Liver (tissue), 8 donors: ENCODE measurements at regions not wholly inside any gene's neighbourhood (a gene's known extent, or its start where the extent isn't known, plus 50 kb on each side); places are given as distances from the start of the nearest gene placed in this dataset.

Experiments used
- DNase-seq: peaks from one replicate; pipeline ENCODE4 v3.0.0-alpha.2; 2017; ENCODE audit warnings: low spot score
- H3K27ac ChIP-seq, 2 donors: one replicate each; pipeline ENCODE4 v1.7.0; 2013; ENCODE audit warnings: inconsistent platforms in 2 of 2, low read length in 2 of 2, control low read depth in 1 of 2, low read depth in 1 of 2, mild to moderate bottlenecking in 1 of 2
- H3K27me3 ChIP-seq, 4 donors: one replicate each; pipeline versions ENCODE4 v1.6.1 to v1.7.0; 2013; ENCODE audit warnings: low read length in 3 of 4, inconsistent platforms in 1 of 4, mild to moderate bottlenecking in 1 of 4, moderate library complexity in 1 of 4; ENCODE audit not compliant: control insufficient read depth in 4 of 4, insufficient read depth in 4 of 4
- H3K36me3 ChIP-seq, 4 donors: one replicate each; pipeline versions ENCODE4 v1.6.1 to v1.7.0; 2013; ENCODE audit warnings: low read length in 3 of 4, mild to moderate bottlenecking in 3 of 4, low read depth in 1 of 4, moderate library complexity in 1 of 4; ENCODE audit not compliant: control insufficient read depth in 4 of 4, insufficient read depth in 3 of 4
- H3K4me1 ChIP-seq, 4 donors: one replicate each; pipeline versions ENCODE4 v1.6.1 to v1.7.0; 2013; ENCODE audit warnings: low read length in 3 of 4, mild to moderate bottlenecking in 3 of 4, moderate library complexity in 1 of 4; ENCODE audit not compliant: control insufficient read depth in 4 of 4, insufficient read depth in 4 of 4
- H3K4me3 ChIP-seq, 3 donors: one replicate each; pipeline versions ENCODE4 v1.6.1 to v1.7.0; 2013; ENCODE audit warnings: low read length in 3 of 3, control low read depth in 1 of 3, low read depth in 1 of 3, mild to moderate bottlenecking in 1 of 3
- H3K9ac ChIP-seq, 2 donors: one replicate each; pipeline ENCODE4 v1.7.0; 2013; ENCODE audit warnings: low read length in 2 of 2, mild to moderate bottlenecking in 2 of 2, moderate library complexity in 2 of 2, control low read depth in 1 of 2, low read depth in 1 of 2
- H3K9me3 ChIP-seq, 4 donors: one replicate each; pipeline versions ENCODE4 v1.6.1 to v1.7.0; 2013; ENCODE audit warnings: low read length in 3 of 4; ENCODE audit not compliant: control insufficient read depth in 4 of 4
- EGR1 ChIP-seq, 2 donors: IDR thresholded peaks; 2 replicates each; pipeline ENCODE4 v1.6.1; 2016 to 2018; ENCODE audit warnings: antibody characterized with exemption in 2 of 2, low read depth in 2 of 2
- FOXA1 ChIP-seq: IDR thresholded peaks from 2 replicates; pipeline ENCODE4 v1.6.1; 2016; ENCODE audit warnings: antibody characterized with exemption
- FOXA2 ChIP-seq: IDR thresholded peaks from 2 replicates; pipeline ENCODE4 v1.6.1; 2016; ENCODE audit warnings: antibody characterized with exemption
- GABPA ChIP-seq, 2 donors: IDR thresholded peaks in 1 of 2; conservative IDR thresholded peaks in 1 of 2; 2 replicates each; pipeline ENCODE4 v1.6.1; 2016; ENCODE audit warnings: antibody characterized with exemption in 2 of 2, mild to moderate bottlenecking in 1 of 2, moderate library complexity in 1 of 2
- HNF4A ChIP-seq, 2 donors: conservative IDR thresholded peaks; 2 replicates each; pipeline ENCODE4 v1.6.1; 2016; ENCODE audit warnings: antibody characterized with exemption in 2 of 2, mild to moderate bottlenecking in 2 of 2
- HNF4G ChIP-seq: IDR thresholded peaks from 2 replicates; pipeline ENCODE4 v1.6.1; 2016; ENCODE audit warnings: antibody characterized with exemption
- JUND ChIP-seq, 2 donors: IDR thresholded peaks; 2 replicates each; pipeline ENCODE4 v1.6.1; 2016; ENCODE audit warnings: antibody characterized with exemption in 2 of 2
- NR2F2 ChIP-seq: IDR thresholded peaks from 2 replicates; pipeline ENCODE4 v1.6.1; 2016; ENCODE audit warnings: antibody characterized with exemption
- RAD21 ChIP-seq, 2 donors: IDR thresholded peaks; 2 replicates each; pipeline ENCODE4 v1.6.1; 2016; ENCODE audit warnings: antibody characterized with exemption in 2 of 2, mild to moderate bottlenecking in 2 of 2
- RXRA ChIP-seq, 2 donors: IDR thresholded peaks; 2 replicates each; pipeline ENCODE4 v1.6.1; 2017 to 2018; ENCODE audit warnings: antibody characterized with exemption in 2 of 2, mild to moderate bottlenecking in 1 of 2
- SP1 ChIP-seq: IDR thresholded peaks from 2 replicates; pipeline ENCODE4 v1.6.1; 2018; ENCODE audit warnings: antibody characterized with exemption, mild to moderate bottlenecking
- TAF1 ChIP-seq: conservative IDR thresholded peaks from 2 replicates; pipeline ENCODE4 v1.6.1; 2016; ENCODE audit warnings: antibody characterized with exemption, mild to moderate bottlenecking
- YY1 ChIP-seq: IDR thresholded peaks from 2 replicates; pipeline ENCODE4 v1.6.1; 2016; ENCODE audit warnings: antibody characterized with exemption, mild to moderate bottlenecking
- WGBS: extraction: QIAGEN DNeasy Blood & Tissue Kit; methylation state at CpG from one replicate; pipeline ENCODE4 v1.1.7; 2013; 5-methylcytosine and 5-hydroxymethylcytosine counted together
- TF ChIP-seq, protein P1 (sequence below): IDR thresholded peaks from 2 replicates; pipeline ENCODE4 v1.6.1; 2016; ENCODE audit warnings: antibody characterized with exemption, mild to moderate bottlenecking
- TF ChIP-seq, protein P2 (sequence below): IDR thresholded peaks from 2 replicates; pipeline ENCODE4 v1.6.1; 2016; ENCODE audit warnings: antibody characterized with exemption
- TF ChIP-seq, protein P3 (sequence below): fragments of 150-350 bp; IDR thresholded peaks from 2 replicates; pipeline ENCODE4 v1.5.1; 2017; ENCODE audit warnings: improper control_type of control experiment, low read depth, low read length; ENCODE audit not compliant: missing input control
- TF ChIP-seq, protein P4 (sequence below): IDR thresholded peaks from 2 replicates; pipeline ENCODE4 v1.6.1; 2016; ENCODE audit warnings: antibody characterized with exemption
- donor health status: healthy.
- donor health status: healthy.
- donor health status: healthy.
- donor health status: healthy.
- donor health status: healthy.

DNA sequence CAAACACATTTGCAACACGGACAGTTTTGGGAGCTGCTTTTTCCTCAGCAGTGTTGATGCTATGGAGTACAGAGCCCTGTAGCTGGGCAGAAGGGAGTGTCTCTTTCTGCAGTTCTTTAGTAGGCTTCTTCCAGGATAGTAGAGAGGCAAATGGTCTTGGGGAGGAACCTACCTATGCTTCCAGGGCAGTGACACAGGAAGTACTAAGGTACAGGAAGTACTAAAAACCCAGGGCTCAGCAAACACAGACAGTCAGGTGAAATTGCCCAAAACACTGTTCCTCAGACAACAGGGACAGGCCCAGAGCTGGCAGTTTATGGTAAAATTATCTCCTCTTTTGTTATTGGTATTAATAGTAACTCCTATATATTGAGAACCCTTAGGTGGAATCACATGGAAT is 217.6 kb downstream of the TTC8 start:
- Histone ChIP-seq H3K36me3 (no peaks in the 10 kb centered on the region), H3K9ac (peak overlapping the region; percentile 65 to 71), H3K27me3 (no peaks in the 10 kb centered on the region), H3K27ac (peak overlapping the region; percentile 92 to 93), H3K9me3 (peaks cover 0 to 3% (median 0%) of the 10 kb centered on the region in 4 donors), H3K4me3 (no peak overlapping the region), H3K4me1 (peaks cover 0 to 25% (median 11%) of the 10 kb centered on the region in 4 donors)
- no peak for TF ChIP-seq JUND (IDR thresholded peaks at IDR 0.05)
- peak in 1 of 2 donors; percentile 27 for TF ChIP-seq GABPA (IDR thresholded peaks at IDR 0.05 in 1 of 2, conservative IDR thresholded peaks at IDR 0.05 in 1 of 2)
- WGBS = 72% methylated on average over 1 of the region's 1 CpG
- DNase-seq = no peak

DNA sequence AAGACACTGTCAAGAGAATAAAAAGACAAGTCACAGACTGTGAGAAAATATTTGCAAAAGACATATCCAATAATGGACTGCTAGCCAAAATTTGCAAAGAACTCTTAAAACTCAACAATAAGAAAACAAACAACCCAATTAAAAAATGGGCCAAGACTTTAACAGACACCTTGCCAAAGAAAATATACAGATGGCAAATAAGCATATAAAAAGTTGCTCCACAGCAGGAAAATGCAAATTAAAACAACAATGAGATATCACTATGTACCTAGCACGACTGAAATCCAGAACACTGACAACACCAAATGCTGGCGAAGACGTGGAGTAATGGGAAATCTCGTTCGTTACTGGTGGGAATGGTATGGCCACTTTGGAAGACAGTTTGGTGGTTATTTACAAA is 228.9 kb downstream of the TTC8 start:
- H3K4me1 ChIP-seq = no peaks in the 10 kb centered on the region
- 88% methylated on average over 5 of the region's 5 CpGs for WGBS
- H3K9ac ChIP-seq = no peak overlapping the region
- no peak overlapping the region for H3K4me3 ChIP-seq
- no peaks in the 10 kb centered on the region for H3K9me3 ChIP-seq
- no peaks in the 10 kb centered on the region for H3K36me3 ChIP-seq
- TF ChIP-seq, protein P1, sequence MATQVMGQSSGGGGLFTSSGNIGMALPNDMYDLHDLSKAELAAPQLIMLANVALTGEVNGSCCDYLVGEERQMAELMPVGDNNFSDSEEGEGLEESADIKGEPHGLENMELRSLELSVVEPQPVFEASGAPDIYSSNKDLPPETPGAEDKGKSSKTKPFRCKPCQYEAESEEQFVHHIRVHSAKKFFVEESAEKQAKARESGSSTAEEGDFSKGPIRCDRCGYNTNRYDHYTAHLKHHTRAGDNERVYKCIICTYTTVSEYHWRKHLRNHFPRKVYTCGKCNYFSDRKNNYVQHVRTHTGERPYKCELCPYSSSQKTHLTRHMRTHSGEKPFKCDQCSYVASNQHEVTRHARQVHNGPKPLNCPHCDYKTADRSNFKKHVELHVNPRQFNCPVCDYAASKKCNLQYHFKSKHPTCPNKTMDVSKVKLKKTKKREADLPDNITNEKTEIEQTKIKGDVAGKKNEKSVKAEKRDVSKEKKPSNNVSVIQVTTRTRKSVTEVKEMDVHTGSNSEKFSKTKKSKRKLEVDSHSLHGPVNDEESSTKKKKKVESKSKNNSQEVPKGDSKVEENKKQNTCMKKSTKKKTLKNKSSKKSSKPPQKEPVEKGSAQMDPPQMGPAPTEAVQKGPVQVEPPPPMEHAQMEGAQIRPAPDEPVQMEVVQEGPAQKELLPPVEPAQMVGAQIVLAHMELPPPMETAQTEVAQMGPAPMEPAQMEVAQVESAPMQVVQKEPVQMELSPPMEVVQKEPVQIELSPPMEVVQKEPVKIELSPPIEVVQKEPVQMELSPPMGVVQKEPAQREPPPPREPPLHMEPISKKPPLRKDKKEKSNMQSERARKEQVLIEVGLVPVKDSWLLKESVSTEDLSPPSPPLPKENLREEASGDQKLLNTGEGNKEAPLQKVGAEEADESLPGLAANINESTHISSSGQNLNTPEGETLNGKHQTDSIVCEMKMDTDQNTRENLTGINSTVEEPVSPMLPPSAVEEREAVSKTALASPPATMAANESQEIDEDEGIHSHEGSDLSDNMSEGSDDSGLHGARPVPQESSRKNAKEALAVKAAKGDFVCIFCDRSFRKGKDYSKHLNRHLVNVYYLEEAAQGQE = no peak
- no peak for TF ChIP-seq FOXA1
- TF ChIP-seq YY1 = no peak
- TF ChIP-seq, protein P2, sequence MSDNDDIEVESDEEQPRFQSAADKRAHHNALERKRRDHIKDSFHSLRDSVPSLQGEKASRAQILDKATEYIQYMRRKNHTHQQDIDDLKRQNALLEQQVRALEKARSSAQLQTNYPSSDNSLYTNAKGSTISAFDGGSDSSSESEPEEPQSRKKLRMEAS = no peak
- TF ChIP-seq HNF4A (conservative IDR thresholded peaks at IDR 0.05) = no peak
- no peak for TF ChIP-seq NR2F2
- TF ChIP-seq HNF4G = no peak
- TF ChIP-seq RXRA (IDR thresholded peaks at IDR 0.05) = no peak
- no peak for TF ChIP-seq RAD21 (IDR thresholded peaks at IDR 0.05)
- TF ChIP-seq FOXA2 = no peak
- TF ChIP-seq, protein P3, sequence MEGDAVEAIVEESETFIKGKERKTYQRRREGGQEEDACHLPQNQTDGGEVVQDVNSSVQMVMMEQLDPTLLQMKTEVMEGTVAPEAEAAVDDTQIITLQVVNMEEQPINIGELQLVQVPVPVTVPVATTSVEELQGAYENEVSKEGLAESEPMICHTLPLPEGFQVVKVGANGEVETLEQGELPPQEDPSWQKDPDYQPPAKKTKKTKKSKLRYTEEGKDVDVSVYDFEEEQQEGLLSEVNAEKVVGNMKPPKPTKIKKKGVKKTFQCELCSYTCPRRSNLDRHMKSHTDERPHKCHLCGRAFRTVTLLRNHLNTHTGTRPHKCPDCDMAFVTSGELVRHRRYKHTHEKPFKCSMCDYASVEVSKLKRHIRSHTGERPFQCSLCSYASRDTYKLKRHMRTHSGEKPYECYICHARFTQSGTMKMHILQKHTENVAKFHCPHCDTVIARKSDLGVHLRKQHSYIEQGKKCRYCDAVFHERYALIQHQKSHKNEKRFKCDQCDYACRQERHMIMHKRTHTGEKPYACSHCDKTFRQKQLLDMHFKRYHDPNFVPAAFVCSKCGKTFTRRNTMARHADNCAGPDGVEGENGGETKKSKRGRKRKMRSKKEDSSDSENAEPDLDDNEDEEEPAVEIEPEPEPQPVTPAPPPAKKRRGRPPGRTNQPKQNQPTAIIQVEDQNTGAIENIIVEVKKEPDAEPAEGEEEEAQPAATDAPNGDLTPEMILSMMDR = no peak
- TF ChIP-seq SP1 = no peak
- TF ChIP-seq TAF1 = no peak
- TF ChIP-seq GABPA (IDR thresholded peaks at IDR 0.05 in 1 of 2, conservative IDR thresholded peaks at IDR 0.05 in 1 of 2) = no peak
- TF ChIP-seq, protein P4, sequence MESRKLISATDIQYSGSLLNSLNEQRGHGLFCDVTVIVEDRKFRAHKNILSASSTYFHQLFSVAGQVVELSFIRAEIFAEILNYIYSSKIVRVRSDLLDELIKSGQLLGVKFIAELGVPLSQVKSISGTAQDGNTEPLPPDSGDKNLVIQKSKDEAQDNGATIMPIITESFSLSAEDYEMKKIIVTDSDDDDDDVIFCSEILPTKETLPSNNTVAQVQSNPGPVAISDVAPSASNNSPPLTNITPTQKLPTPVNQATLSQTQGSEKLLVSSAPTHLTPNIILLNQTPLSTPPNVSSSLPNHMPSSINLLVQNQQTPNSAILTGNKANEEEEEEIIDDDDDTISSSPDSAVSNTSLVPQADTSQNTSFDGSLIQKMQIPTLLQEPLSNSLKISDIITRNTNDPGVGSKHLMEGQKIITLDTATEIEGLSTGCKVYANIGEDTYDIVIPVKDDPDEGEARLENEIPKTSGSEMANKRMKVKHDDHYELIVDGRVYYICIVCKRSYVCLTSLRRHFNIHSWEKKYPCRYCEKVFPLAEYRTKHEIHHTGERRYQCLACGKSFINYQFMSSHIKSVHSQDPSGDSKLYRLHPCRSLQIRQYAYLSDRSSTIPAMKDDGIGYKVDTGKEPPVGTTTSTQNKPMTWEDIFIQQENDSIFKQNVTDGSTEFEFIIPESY = no peak
- no peak for TF ChIP-seq JUND (IDR thresholded peaks at IDR 0.05)
- TF ChIP-seq EGR1 (IDR thresholded peaks at IDR 0.05; ENCODE audit: low read depth in 2 of 2) = no peak
- no peak for DNase-seq
- no peaks in the 10 kb centered on the region for H3K27me3 ChIP-seq
- no peak overlapping the region for H3K27ac ChIP-seq
